Left lung (tissue), 4 donors: ENCODE measurements at regions not wholly inside any gene's neighbourhood (a gene's known extent, or its start where the extent isn't known, plus 50 kb on each side); places are given as distances from the start of the nearest gene placed in this dataset.
A peak's percentile ranks its signal among the peaks of the same experiment; 100 is the strongest.

Experiments
- ATAC-seq: fragments of 200-7000 bp; cut with Tn5 transposase; one replicate; pipeline ENCODE4 v1.9.1; 2020; ENCODE audit warnings: moderate library complexity
- DNase-seq, 4 donors: peaks; one replicate each; pipeline ENCODE4 v3.0.0-alpha.2; 2013 to 2020
- H3K27ac ChIP-seq, 2 donors: fragments of 200-600 bp; sonication (generic) in 1 of 2; one replicate each; pipeline versions ENCODE4 v1.5.0 to v1.8.0; 2020 to 2021
- H3K27me3 ChIP-seq, 2 donors: fragments of 200-600 bp; sonication (generic) in 1 of 2; one replicate each; pipeline versions ENCODE4 v1.5.0 to v1.8.0; 2020 to 2021
- H3K36me3 ChIP-seq, 2 donors: fragments of 200-600 bp; sonication (generic) in 1 of 2; one replicate each; pipeline versions ENCODE4 v1.5.0 to v1.8.0; 2020 to 2021
- H3K4me1 ChIP-seq, 2 donors: fragments of 200-600 bp; one replicate each; pipeline ENCODE4 v1.8.0; 2021
- H3K4me3 ChIP-seq, 2 donors: fragments of 200-600 bp; sonication (generic) in 1 of 2; one replicate each; pipeline versions ENCODE4 v1.5.0 to v1.8.0; 2020 to 2021; ENCODE audit warnings: mild to moderate bottlenecking in 1 of 2
- H3K9me3 ChIP-seq, 2 donors: fragments of 200-600 bp; sonication (generic) in 1 of 2; one replicate each; pipeline versions ENCODE4 v1.5.0 to v1.8.0; 2020 to 2021
- CTCF ChIP-seq, 2 donors: fragments of 200-600 bp; sonication (generic) in 1 of 2; IDR thresholded peaks; one replicate each; pipeline versions ENCODE4 v1.5.0 to v1.8.0; 2021; ENCODE audit warnings: antibody characterized with exemption in 2 of 2
- intact Hi-C, 2 donors: fragments of 100-400 bp; cut with DNase I; formaldehyde crosslinking; loops; one replicate each; pipeline versions ENCODE4 v1.11.2 to v1.14.2; 2022
- donor health status: DM: no; HTN: yes; CAD: no.
- donor health status: DM: no; HTN: no; CAD: no.

GRCh38 chr11:25859776-25860175 lies 472.2 kb upstream of the ANO3 start:
- intact Hi-C loops = no loop called here
- ATAC-seq (no peak), DNase-seq (no peak)
- TF ChIP-seq CTCF (IDR thresholded peaks at IDR 0.05) = no peak
- H3K27me3 ChIP-seq = no peaks in the 10 kb centered on the region
- no peak overlapping the region for H3K4me3 ChIP-seq
- H3K4me1 ChIP-seq = no peaks in the 10 kb centered on the region
- no peaks in the 10 kb centered on the region for H3K36me3 ChIP-seq
- H3K27ac ChIP-seq = no peak overlapping the region
- no peaks in the 10 kb centered on the region for H3K9me3 ChIP-seq

DNA sequence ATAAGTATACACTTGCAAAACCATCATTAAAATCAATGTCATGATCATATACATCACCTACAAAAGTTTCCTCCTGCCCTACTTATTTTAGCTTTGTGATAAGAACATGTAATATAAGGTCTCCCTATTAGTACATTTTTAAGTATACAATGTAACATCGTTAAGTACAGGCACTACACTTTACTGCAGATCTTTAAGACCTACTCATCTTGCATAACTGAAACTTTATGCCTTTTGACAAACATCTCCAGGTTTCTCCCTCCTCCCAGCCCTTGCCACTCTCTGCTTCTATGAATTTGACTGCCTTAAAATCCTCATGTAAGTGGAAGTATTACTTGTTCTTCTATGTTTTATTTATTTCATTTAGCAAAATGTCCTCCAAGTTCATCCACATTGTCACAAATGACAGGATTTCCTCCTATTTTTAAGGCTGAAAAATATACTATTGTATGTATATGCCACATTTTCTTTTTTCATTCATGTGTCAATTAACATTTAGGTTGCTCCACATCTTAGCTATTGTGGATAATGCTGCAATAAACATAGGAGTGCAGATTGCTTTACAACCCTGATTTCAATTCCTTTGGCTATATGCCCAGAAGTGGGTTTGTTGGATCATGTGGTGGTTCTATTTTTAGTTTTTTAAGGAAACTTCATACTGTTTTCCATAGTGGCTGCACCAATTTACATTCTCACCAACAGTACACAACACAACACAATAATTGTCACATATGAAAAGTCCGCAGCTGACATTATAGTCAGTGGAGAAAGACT lies 471.1 kb upstream of the ANO3 start:
- DNase-seq (peak in 2 of 4 donors; percentile 60 to 77), ATAC-seq (no peak)
- H3K4me1 ChIP-seq = no peaks in the 10 kb centered on the region
- TF ChIP-seq CTCF (IDR thresholded peaks at IDR 0.05) = no peak
- intact Hi-C loops = no loop called here
- no peaks in the 10 kb centered on the region for H3K9me3 ChIP-seq
- no peak overlapping the region for H3K4me3 ChIP-seq
- H3K36me3 ChIP-seq = no peaks in the 10 kb centered on the region
- H3K27ac ChIP-seq = peak overlapping the region in 1 of 2 donors; percentile 26
- H3K27me3 ChIP-seq = no peaks in the 10 kb centered on the region

DNA sequence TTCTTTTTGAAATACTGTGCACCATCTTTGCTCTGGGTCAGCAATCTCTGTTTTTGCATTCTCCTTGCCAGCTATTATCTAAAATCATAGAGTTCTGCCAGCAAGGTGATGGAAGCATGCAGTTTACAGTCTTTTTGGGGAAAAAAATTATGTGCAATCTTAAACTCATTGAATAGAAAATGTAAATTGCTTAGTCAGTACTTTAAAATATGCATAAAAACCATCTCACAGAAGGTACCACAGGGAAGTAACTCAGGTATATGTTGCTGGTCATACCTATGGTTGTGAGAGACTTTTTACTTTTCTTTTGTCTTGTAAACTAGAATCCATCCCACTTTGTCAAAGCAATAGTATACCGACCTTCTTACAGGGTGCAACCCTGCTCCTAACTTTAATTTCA lies 469.8 kb upstream of the ANO3 start:
- H3K36me3 ChIP-seq = no peaks in the 10 kb centered on the region
- H3K9me3 ChIP-seq = no peaks in the 10 kb centered on the region
- H3K27ac ChIP-seq = no peak overlapping the region
- no peak overlapping the region for H3K4me3 ChIP-seq
- DNase-seq (no peak), ATAC-seq (no peak)
- no peaks in the 10 kb centered on the region for H3K4me1 ChIP-seq
- intact Hi-C loops = no loop called here
- H3K27me3 ChIP-seq = no peaks in the 10 kb centered on the region
- no peak for TF ChIP-seq CTCF (IDR thresholded peaks at IDR 0.05)

DNA sequence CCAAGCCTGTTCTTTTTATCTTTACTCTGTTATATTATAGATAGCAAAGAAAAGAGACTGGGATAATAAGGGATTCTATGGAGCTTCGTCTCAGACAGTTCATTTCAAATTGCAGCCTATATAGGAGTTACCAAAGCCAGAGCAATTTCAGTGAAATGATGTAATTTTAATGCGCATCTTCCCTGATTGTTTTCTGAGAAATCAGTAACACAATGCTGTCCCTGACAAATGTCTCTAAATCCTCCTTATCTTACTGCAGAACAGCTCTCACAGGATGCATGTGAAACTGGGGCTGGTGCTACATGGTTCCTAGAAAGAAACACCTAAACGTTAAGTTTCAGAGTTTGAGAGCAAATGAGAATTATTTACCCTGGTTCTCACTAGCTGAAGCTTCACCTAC lies 467.9 kb upstream of the ANO3 start:
- TF ChIP-seq CTCF (IDR thresholded peaks at IDR 0.05) = no peak
- no peaks in the 10 kb centered on the region for H3K27me3 ChIP-seq
- intact Hi-C loops = no loop called here
- ATAC-seq (no peak), DNase-seq (peak in 1 of 4 donors; percentile 5)
- H3K4me3 ChIP-seq = no peak overlapping the region
- H3K27ac ChIP-seq = no peak overlapping the region
- no peaks in the 10 kb centered on the region for H3K4me1 ChIP-seq
- H3K9me3 ChIP-seq = no peaks in the 10 kb centered on the region
- no peaks in the 10 kb centered on the region for H3K36me3 ChIP-seq

DNA sequence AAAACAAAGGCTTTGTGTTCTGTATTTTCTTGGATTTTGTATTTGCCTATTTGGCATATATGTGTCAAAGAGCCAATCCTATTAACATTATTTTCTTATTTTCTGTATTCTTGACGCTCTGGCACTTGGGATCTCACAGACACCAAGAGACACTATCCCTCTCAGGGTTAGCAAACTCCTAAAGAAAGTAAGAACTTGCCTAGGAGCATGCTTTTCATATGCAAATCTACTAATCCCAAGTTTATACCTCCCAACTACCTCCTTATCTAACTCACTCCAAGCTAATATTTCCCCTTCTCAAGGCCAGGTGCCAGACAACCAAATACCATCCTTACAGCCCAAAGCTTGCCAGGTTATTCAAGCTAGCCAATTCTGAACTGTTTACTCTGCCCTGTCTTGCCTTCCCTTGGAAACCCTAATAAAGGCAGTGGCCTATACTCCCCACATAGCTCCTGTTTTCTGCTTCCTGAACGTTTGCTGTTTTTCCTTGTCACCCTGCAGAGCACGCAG lies 455.4 kb upstream of the ANO3 start:
- Histone ChIP-seq H3K27me3 (no peaks in the 10 kb centered on the region), H3K4me1 (no peaks in the 10 kb centered on the region), H3K36me3 (no peaks in the 10 kb centered on the region), H3K9me3 (peaks cover 0 to 3% of the 10 kb centered on the region in 2 donors), H3K4me3 (no peak overlapping the region), H3K27ac (no peak overlapping the region)
- ATAC-seq (no peak), DNase-seq (no peak)
- intact Hi-C loops = no loop called here
- no peak for TF ChIP-seq CTCF (IDR thresholded peaks at IDR 0.05)
